ENCODE measurements at regions not wholly inside any gene's neighbourhood (a gene's known extent, or its start where the extent isn't known, plus 50 kb on each side); places are given as distances from the start of the nearest gene placed in this dataset.

DNA sequence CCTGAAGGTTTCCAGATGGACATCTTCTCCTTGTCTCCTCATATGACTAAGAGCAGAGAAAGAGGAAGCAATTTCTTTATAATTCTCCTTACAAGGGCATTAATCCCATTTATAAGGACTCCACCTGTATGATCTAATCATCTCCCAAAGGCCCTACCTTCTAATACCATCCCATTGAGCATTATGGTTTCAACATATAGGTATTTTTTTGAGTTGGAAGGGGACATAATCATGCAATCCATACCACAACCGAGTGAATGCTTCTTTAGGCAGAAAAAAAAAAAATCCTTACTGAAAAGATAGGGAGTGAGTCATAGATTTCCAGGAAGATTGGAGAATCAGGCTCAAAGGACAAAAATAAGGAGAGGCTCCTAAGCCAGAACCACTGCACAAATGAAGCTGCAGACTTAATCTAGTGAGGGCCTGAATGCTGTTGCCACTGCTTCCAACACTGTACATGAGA, 312.5 kb upstream of the HS3ST1 start (continued):
- TF ChIP-seq, protein P1, sequence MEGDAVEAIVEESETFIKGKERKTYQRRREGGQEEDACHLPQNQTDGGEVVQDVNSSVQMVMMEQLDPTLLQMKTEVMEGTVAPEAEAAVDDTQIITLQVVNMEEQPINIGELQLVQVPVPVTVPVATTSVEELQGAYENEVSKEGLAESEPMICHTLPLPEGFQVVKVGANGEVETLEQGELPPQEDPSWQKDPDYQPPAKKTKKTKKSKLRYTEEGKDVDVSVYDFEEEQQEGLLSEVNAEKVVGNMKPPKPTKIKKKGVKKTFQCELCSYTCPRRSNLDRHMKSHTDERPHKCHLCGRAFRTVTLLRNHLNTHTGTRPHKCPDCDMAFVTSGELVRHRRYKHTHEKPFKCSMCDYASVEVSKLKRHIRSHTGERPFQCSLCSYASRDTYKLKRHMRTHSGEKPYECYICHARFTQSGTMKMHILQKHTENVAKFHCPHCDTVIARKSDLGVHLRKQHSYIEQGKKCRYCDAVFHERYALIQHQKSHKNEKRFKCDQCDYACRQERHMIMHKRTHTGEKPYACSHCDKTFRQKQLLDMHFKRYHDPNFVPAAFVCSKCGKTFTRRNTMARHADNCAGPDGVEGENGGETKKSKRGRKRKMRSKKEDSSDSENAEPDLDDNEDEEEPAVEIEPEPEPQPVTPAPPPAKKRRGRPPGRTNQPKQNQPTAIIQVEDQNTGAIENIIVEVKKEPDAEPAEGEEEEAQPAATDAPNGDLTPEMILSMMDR (conservative IDR thresholded peaks at IDR 0.05; ENCODE audit: low read depth in 2 of 2): no peak
- TF ChIP-seq ZNF114 (CRISPR knock-in tag; IDR thresholded peaks at IDR 0.05) (no peak), EZH2phosphoT487 (IDR thresholded peaks at IDR 0.05; ENCODE audit: unreplicated experiment) (no peak), JUNB (IDR thresholded peaks at IDR 0.05; ENCODE audit: unreplicated experiment) (no peak), ZNF331 (CRISPR knock-in tag; IDR thresholded peaks at IDR 0.05; ENCODE audit: low read depth) (no peak)
- TF ChIP-seq, protein P2, sequence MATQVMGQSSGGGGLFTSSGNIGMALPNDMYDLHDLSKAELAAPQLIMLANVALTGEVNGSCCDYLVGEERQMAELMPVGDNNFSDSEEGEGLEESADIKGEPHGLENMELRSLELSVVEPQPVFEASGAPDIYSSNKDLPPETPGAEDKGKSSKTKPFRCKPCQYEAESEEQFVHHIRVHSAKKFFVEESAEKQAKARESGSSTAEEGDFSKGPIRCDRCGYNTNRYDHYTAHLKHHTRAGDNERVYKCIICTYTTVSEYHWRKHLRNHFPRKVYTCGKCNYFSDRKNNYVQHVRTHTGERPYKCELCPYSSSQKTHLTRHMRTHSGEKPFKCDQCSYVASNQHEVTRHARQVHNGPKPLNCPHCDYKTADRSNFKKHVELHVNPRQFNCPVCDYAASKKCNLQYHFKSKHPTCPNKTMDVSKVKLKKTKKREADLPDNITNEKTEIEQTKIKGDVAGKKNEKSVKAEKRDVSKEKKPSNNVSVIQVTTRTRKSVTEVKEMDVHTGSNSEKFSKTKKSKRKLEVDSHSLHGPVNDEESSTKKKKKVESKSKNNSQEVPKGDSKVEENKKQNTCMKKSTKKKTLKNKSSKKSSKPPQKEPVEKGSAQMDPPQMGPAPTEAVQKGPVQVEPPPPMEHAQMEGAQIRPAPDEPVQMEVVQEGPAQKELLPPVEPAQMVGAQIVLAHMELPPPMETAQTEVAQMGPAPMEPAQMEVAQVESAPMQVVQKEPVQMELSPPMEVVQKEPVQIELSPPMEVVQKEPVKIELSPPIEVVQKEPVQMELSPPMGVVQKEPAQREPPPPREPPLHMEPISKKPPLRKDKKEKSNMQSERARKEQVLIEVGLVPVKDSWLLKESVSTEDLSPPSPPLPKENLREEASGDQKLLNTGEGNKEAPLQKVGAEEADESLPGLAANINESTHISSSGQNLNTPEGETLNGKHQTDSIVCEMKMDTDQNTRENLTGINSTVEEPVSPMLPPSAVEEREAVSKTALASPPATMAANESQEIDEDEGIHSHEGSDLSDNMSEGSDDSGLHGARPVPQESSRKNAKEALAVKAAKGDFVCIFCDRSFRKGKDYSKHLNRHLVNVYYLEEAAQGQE (IDR thresholded peaks at IDR 0.05; ENCODE audit: unreplicated experiment): no peak

DNA sequence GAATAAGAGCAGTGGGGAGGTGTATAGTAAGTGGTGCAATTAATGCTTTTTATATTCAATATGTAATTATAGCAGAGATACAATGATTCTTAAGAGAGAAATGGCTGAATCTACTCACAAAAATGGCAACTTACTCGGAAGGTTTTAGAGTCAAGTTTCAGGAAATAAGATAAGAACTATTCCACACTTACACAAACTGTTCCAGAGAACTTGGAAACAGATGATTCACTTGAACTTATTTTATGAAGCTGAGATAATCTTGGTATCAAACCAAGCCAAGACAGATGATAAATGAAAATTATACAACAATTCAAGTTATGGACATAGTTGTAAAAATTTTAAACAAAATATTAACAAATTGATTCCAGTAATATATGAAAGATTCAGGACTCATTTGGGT, 311.3 kb upstream of the HS3ST1 start:
- H3K27ac ChIP-seq (ENCODE audit: low read depth): no peak overlapping the region
- H3K27ac Mint-ChIP-seq: no peak overlapping the region
- H3K27me3 ChIP-seq (ENCODE audit: insufficient read depth): no peaks in the 10 kb centered on the region
- H3K27me3 Mint-ChIP-seq (ENCODE audit: insufficient read depth, low read depth, poor library complexity): peaks cover 3% of the 10 kb centered on the region
- H3K79me2 ChIP-seq (replicated peaks; ENCODE audit: insufficient read depth): no peaks in the 10 kb centered on the region
- no peaks in the 10 kb centered on the region for H3K4me1 ChIP-seq (ENCODE audit: insufficient read depth)
- ATAC-seq (no peak), DNase-seq (ENCODE audit: low spot score) (no peak)
- H2AFZ ChIP-seq: no peak overlapping the region
- H3K4me3 Mint-ChIP-seq: no peak overlapping the region
- H3K9me2 ChIP-seq (ENCODE audit: insufficient read depth): peaks cover 8% of the 10 kb centered on the region; the same call in 1 of the 2 replicates
- H3K36me3 ChIP-seq (ENCODE audit: insufficient read depth): no peaks in the 10 kb centered on the region
- H3K36me3 Mint-ChIP-seq (ENCODE audit: low read depth): 0 out of 3 replicates have a peak, but pooled peaks cover 13% of the 10 kb centered on the region
- no peaks in the 10 kb centered on the region for H3F3A ChIP-seq (replicated peaks; ENCODE audit: low read depth)
- no peak overlapping the region for H3K4me2 ChIP-seq
- no peak overlapping the region for H3K4me3 ChIP-seq
- no peaks in the 10 kb centered on the region for H4K20me1 ChIP-seq (replicated peaks; ENCODE audit: insufficient read depth)
- no peaks in the 10 kb centered on the region for H3K4me1 Mint-ChIP-seq
- peaks cover 7% of the 10 kb centered on the region for H3K9me3 Mint-ChIP-seq
- TF ChIP-seq STAT1 (IDR thresholded peaks at IDR 0.05; ENCODE audit: unreplicated experiment): no peak
- no peak for TF ChIP-seq ZNF331 (CRISPR knock-in tag; IDR thresholded peaks at IDR 0.05; ENCODE audit: low read depth)
- TF ChIP-seq, protein P3, sequence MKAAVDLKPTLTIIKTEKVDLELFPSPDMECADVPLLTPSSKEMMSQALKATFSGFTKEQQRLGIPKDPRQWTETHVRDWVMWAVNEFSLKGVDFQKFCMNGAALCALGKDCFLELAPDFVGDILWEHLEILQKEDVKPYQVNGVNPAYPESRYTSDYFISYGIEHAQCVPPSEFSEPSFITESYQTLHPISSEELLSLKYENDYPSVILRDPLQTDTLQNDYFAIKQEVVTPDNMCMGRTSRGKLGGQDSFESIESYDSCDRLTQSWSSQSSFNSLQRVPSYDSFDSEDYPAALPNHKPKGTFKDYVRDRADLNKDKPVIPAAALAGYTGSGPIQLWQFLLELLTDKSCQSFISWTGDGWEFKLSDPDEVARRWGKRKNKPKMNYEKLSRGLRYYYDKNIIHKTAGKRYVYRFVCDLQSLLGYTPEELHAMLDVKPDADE (IDR thresholded peaks at IDR 0.05): no peak
- TF ChIP-seq EZH2phosphoT487 (IDR thresholded peaks at IDR 0.05; ENCODE audit: unreplicated experiment): no peak
- TF ChIP-seq, protein P2 (IDR thresholded peaks at IDR 0.05; ENCODE audit: unreplicated experiment): no peak
- TF ChIP-seq POLR2AphosphoS5 (IDR thresholded peaks at IDR 0.05; ENCODE audit: low read depth): no peak
- no peak for TF ChIP-seq NANOG (IDR thresholded peaks at IDR 0.05; ENCODE audit: borderline replicate concordance)
- TF ChIP-seq JUNB (IDR thresholded peaks at IDR 0.05; ENCODE audit: unreplicated experiment): no peak
- no peak for TF ChIP-seq CREB1 (CRISPR knock-in tag; IDR thresholded peaks at IDR 0.05; ENCODE audit: low read depth)
- no peak for TF ChIP-seq EZH2 (IDR thresholded peaks at IDR 0.05; ENCODE audit: low read depth, unreplicated experiment)
